ENCODE measurements at regions not wholly inside any gene's neighbourhood (a gene's known extent, or its start where the extent isn't known, plus 50 kb on each side); places are given as distances from the start of the nearest gene placed in this dataset.
A peak's percentile ranks its signal among the peaks of the same experiment; 100 is the strongest.
"Not testable (repeated sequence)": the region's sequence is repeated elsewhere in the genome, so short reads cannot be mapped to it uniquely, and the experiment has no call there.

GRCh38 chr16:29124162-29124561, 139.3 kb downstream of the LAT start:
- H2BK120ac ChIP-seq (ENCODE audit: low read depth, low read length); H4K8ac ChIP-seq (ENCODE audit: low read depth in 2 of 2, low read length in 2 of 2); H2BK5ac ChIP-seq (ENCODE audit: low read depth, low read length, poor library complexity, severe bottlenecking); H2BK20ac ChIP-seq (ENCODE audit: low read depth, low read length); ATAC-seq (ENCODE audit: low read depth); H3K18ac ChIP-seq (ENCODE audit: low read depth, low read length); POLR2A ChIA-PET (ENCODE audit: unreplicated experiment); H3K4me3 ChIP-seq (ENCODE audit: insufficient read depth, low read depth, low read length); H3K27me3 ChIP-seq (ENCODE audit: control insufficient read depth, insufficient read depth, low read length); H3K9ac ChIP-seq (ENCODE audit: low read depth, low read length); H3K9me1 ChIP-seq (ENCODE audit: insufficient read depth, low read length); H4K5ac ChIP-seq (ENCODE audit: low read depth, low read length); H2AFZ ChIP-seq (replicated peaks; ENCODE audit: low read length, poor library complexity); H3K14ac ChIP-seq (replicated peaks; ENCODE audit: low read depth, low read length); H3K9me3 ChIP-seq (ENCODE audit: control insufficient read depth, insufficient read depth, low read length); H3K79me1 ChIP-seq (ENCODE audit: low read depth in 1 of 2, low read length in 2 of 2); H3K56ac ChIP-seq (ENCODE audit: extremely low read depth, insufficient read depth, low read length); DNase-seq; H3K27ac ChIP-seq (ENCODE audit: insufficient read depth, low read length); dilution Hi-C loops (cut with HindIII; ENCODE audit: low sequenced_read_pairs, unreplicated experiment); H3K4me1 ChIP-seq (ENCODE audit: control insufficient read depth, insufficient read depth, low read length); H2BK15ac ChIP-seq (ENCODE audit: low read depth, low read length); in situ Hi-C loops (cut with MboI; ENCODE audit: low sequenced_read_pairs); BruUV-seq (replicated peaks); H2AK5ac ChIP-seq (ENCODE audit: low read depth, low read length); H3K36me3 ChIP-seq (ENCODE audit: control insufficient read depth, insufficient read depth, low read length); H3K4ac ChIP-seq (ENCODE audit: low read depth, low read length); H4K20me1 ChIP-seq (ENCODE audit: insufficient read depth, low read length); H2AK9ac ChIP-seq (replicated peaks; ENCODE audit: low read depth, low read length, poor library complexity); H4K91ac ChIP-seq (ENCODE audit: insufficient read depth, low read depth, low read length); CTCF ChIA-PET; H3K4me2 ChIP-seq (ENCODE audit: low read depth, low read length); H3K23ac ChIP-seq (ENCODE audit: low read depth, low read length); intact Hi-C loops (cut with micrococcal nuclease): not testable (repeated sequence)
- TF ChIP-seq MAFK (IDR thresholded peaks at IDR 0.05; ENCODE audit: low read depth, low read length): peak; percentile 78
- no CpG with 5 or more reads among the region's 7 CpGs for WGBS, 2 experiments (ENCODE audit: extremely low coverage in 2 of 2, insufficient read length in 1 of 2)

GRCh38 chr16:29120680-29121079, 135.8 kb downstream of the LAT start:
- H2BK20ac ChIP-seq (ENCODE audit: low read depth, low read length); H2AK9ac ChIP-seq (replicated peaks; ENCODE audit: low read depth, low read length, poor library complexity); H3K4me2 ChIP-seq (ENCODE audit: low read depth, low read length); H3K27me3 ChIP-seq (ENCODE audit: control insufficient read depth, insufficient read depth, low read length); BruUV-seq (replicated peaks); H3K27ac ChIP-seq (ENCODE audit: insufficient read depth, low read length); H3K4me3 ChIP-seq (ENCODE audit: insufficient read depth, low read depth, low read length); H3K4ac ChIP-seq (ENCODE audit: low read depth, low read length); H2BK5ac ChIP-seq (ENCODE audit: low read depth, low read length, poor library complexity, severe bottlenecking); H4K5ac ChIP-seq (ENCODE audit: low read depth, low read length); intact Hi-C loops (cut with micrococcal nuclease); ATAC-seq (ENCODE audit: low read depth); H3K9me1 ChIP-seq (ENCODE audit: insufficient read depth, low read length); H3K23ac ChIP-seq (ENCODE audit: low read depth, low read length); H4K91ac ChIP-seq (ENCODE audit: insufficient read depth, low read depth, low read length); H2BK120ac ChIP-seq (ENCODE audit: low read depth, low read length); H3K4me1 ChIP-seq (ENCODE audit: control insufficient read depth, insufficient read depth, low read length); H3K36me3 ChIP-seq (ENCODE audit: control insufficient read depth, insufficient read depth, low read length); CTCF ChIA-PET; H3K9me3 ChIP-seq (ENCODE audit: control insufficient read depth, insufficient read depth, low read length); H2BK15ac ChIP-seq (ENCODE audit: low read depth, low read length); H4K8ac ChIP-seq (ENCODE audit: low read depth in 2 of 2, low read length in 2 of 2); H2AFZ ChIP-seq (replicated peaks; ENCODE audit: low read length, poor library complexity); H3K18ac ChIP-seq (ENCODE audit: low read depth, low read length); H4K20me1 ChIP-seq (ENCODE audit: insufficient read depth, low read length); in situ Hi-C loops (cut with MboI; ENCODE audit: low sequenced_read_pairs); H2AK5ac ChIP-seq (ENCODE audit: low read depth, low read length); dilution Hi-C loops (cut with HindIII; ENCODE audit: low sequenced_read_pairs, unreplicated experiment); H3K56ac ChIP-seq (ENCODE audit: extremely low read depth, insufficient read depth, low read length); H3K14ac ChIP-seq (replicated peaks; ENCODE audit: low read depth, low read length); DNase-seq; H3K9ac ChIP-seq (ENCODE audit: low read depth, low read length); POLR2A ChIA-PET (ENCODE audit: unreplicated experiment); H3K79me1 ChIP-seq (ENCODE audit: low read depth in 1 of 2, low read length in 2 of 2): not testable (repeated sequence)
- WGBS, 2 experiments (ENCODE audit: extremely low coverage in 2 of 2, insufficient read length in 1 of 2): no CpG with 5 or more reads among the region's 11 CpGs

Data from IMR-90 (cell line).